Gastrocnemius medialis (tissue), 4 donors: ENCODE measurements at regions not wholly inside any gene's neighbourhood (a gene's known extent, or its start where the extent isn't known, plus 50 kb on each side); places are given as distances from the start of the nearest gene placed in this dataset.

ENCODE experiments used
- POLR2A ChIP-seq, 2 donors: fragments of 450-650 bp; IDR thresholded peaks; one replicate each; pipeline ENCODE4 v1.6.1; 2017; ENCODE audit warnings: antibody characterized with exemption in 2 of 2, mild to moderate bottlenecking in 2 of 2, moderate library complexity in 2 of 2
- TF ChIP-seq, protein P1 (sequence below), 5 experiments: fragments of 450-650 bp in 3 of 5; fragments of 200-600 bp in 2 of 5; sonication (generic) in 2 of 5; IDR thresholded peaks in 4 of 5; conservative IDR thresholded peaks in 1 of 5; 1 replicate in 4 of 5; 2 replicates in 1 of 5; pipeline ENCODE4 v1.5.1; 2016 to 2019; ENCODE audit warnings: antibody characterized with exemption in 5 of 5, mild to moderate bottlenecking in 3 of 5, moderate library complexity in 3 of 5

DNA sequence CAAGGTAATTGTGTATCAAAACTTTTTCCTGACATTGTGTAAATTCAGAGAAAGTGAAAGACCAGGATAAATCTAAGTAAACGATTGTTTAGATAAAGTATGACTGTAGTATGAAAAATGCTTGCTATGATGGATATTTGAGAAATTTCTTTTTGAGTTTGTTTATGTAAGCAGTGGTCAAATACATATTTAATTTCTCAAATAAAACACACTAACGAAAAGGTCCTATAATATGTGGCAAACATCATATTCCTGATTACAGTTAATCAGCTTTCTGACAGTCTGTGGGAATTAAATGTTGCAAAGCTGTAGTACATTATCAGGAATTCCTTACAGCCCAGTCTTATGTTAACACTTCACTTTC is 636.9 kb downstream of the MMUT start:
- TF ChIP-seq POLR2A (IDR thresholded peaks at IDR 0.05): no peak
- TF ChIP-seq, protein P1, sequence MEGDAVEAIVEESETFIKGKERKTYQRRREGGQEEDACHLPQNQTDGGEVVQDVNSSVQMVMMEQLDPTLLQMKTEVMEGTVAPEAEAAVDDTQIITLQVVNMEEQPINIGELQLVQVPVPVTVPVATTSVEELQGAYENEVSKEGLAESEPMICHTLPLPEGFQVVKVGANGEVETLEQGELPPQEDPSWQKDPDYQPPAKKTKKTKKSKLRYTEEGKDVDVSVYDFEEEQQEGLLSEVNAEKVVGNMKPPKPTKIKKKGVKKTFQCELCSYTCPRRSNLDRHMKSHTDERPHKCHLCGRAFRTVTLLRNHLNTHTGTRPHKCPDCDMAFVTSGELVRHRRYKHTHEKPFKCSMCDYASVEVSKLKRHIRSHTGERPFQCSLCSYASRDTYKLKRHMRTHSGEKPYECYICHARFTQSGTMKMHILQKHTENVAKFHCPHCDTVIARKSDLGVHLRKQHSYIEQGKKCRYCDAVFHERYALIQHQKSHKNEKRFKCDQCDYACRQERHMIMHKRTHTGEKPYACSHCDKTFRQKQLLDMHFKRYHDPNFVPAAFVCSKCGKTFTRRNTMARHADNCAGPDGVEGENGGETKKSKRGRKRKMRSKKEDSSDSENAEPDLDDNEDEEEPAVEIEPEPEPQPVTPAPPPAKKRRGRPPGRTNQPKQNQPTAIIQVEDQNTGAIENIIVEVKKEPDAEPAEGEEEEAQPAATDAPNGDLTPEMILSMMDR (IDR thresholded peaks at IDR 0.05 in 4 of 5, conservative IDR thresholded peaks at IDR 0.05 in 1 of 5): no peak
